ENCODE measurements at regions not wholly inside any gene's neighbourhood (a gene's known extent, or its start where the extent isn't known, plus 50 kb on each side); places are given as distances from the start of the nearest gene placed in this dataset.
A peak's percentile ranks its signal among the peaks of the same experiment; 100 is the strongest.
"Not testable (repeated sequence)": the region's sequence is repeated elsewhere in the genome, so short reads cannot be mapped to it uniquely, and the experiment has no call there.

DNA sequence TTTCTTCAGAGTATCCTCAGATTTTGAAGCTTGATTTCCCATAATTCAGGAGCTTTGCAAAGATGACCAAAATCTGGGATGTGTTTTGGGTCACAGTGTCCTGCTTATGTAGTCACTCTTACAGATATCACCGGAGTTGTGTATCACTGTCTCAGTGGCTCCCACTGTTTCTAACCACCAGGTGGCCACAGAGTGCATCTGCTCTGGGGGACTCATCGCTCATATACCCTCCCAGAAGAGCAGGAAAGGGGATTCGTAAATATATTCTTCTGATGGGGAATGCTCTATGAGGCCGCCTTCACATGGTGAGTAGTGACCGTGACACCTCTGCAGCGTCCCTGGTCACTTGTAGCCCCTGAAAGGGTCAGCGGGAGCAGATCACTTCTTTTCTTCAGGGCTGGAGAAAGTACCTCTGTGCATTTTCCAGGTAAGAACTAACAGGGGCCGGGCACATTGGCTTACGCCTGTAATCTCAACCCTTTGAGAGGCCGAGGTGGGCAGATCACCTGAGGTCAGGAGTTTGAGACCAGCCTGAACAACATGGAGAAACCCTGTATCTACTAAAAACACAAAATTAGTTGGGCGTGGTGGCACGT is 249.4 kb upstream of the NOTCH2NLA start:
- H3K4me3 Mint-ChIP-seq; H3K27me3 Mint-ChIP-seq (ENCODE audit: low read depth, poor library complexity); H3K9me3 Mint-ChIP-seq; H3K27ac Mint-ChIP-seq; H3K36me3 Mint-ChIP-seq (ENCODE audit: low read depth): not testable (repeated sequence)
- peak; percentile 36 for DNase-seq
- H3K4me1 Mint-ChIP-seq: peaks cover 18% of the 10 kb centered on the region
- TF ChIP-seq CTCF (IDR thresholded peaks at IDR 0.05): peak; percentile 67

- H3K4me1 Mint-ChIP-seq: peaks cover 27% of the 10 kb centered on the region
- H3K27me3 Mint-ChIP-seq (ENCODE audit: low read depth, poor library complexity); H3K4me3 Mint-ChIP-seq; DNase-seq; H3K36me3 Mint-ChIP-seq (ENCODE audit: low read depth); H3K9me3 Mint-ChIP-seq; H3K27ac Mint-ChIP-seq: not testable (repeated sequence)
Observed at GRCh38 chr1:146475086-146475485, 246.3 kb upstream of the NOTCH2NLA start.

DNA sequence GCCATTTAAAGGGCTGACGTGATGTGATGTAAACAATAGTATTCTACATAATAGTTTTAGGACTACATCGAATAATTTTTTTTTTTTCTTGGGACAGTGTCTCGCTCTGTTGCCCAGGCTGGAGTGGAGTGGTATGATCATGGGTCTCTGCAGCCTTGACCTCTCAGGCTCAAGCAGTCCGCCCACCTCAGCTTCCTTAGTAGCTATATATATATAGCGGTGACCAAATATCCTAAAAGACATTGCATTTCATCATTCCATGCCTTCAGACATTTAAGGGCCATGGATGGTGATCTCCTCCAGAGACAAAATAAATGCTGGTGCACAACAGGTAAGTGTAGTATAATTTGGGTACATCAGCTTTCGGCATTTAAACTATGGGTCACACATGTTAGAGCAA is 245.4 kb upstream of the NOTCH2NLA start:
- H3K36me3 Mint-ChIP-seq (ENCODE audit: low read depth); H3K27ac Mint-ChIP-seq; H3K4me3 Mint-ChIP-seq; H3K9me3 Mint-ChIP-seq; H3K27me3 Mint-ChIP-seq (ENCODE audit: low read depth, poor library complexity); DNase-seq: not testable (repeated sequence)
- H3K4me1 Mint-ChIP-seq: peaks cover 27% of the 10 kb centered on the region

- not testable (repeated sequence) for H3K9me3 Mint-ChIP-seq; H3K36me3 Mint-ChIP-seq (ENCODE audit: low read depth); H3K27me3 Mint-ChIP-seq (ENCODE audit: low read depth, poor library complexity)
- H3K4me3 Mint-ChIP-seq: peak overlapping the region; percentile 84
- peaks cover 22% of the 10 kb centered on the region for H3K4me1 Mint-ChIP-seq
- H3K27ac Mint-ChIP-seq: peak overlapping the region; percentile 54
- DNase-seq: peak; percentile 88
Observed at GRCh38 chr1:146472192-146472861, 243.5 kb upstream of the NOTCH2NLA start.

DNA sequence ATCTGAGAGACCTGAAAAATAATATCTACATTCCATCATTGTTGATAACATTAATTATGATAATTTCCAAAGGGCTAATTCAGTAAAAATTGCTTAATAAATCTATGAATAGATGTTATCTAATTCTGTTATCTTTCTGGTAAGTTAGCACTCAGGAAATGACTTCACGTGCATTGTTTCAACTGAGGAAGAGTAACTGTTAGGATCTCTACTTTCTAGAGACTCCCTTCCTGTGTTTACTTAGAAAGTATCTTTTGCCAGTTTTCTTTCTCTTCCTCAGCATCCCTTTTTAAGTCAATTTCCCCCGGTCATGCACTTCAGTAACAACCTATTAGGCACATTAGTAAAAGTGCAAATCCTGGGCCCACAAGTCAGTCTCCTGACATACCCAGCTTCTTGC is 231.1 kb upstream of the NOTCH2NLA start:
- not testable (repeated sequence) for H3K4me3 Mint-ChIP-seq; H3K9me3 Mint-ChIP-seq; H3K36me3 Mint-ChIP-seq (ENCODE audit: low read depth); H3K27me3 Mint-ChIP-seq (ENCODE audit: low read depth, poor library complexity); DNase-seq; H3K4me1 Mint-ChIP-seq; H3K27ac Mint-ChIP-seq

DNA sequence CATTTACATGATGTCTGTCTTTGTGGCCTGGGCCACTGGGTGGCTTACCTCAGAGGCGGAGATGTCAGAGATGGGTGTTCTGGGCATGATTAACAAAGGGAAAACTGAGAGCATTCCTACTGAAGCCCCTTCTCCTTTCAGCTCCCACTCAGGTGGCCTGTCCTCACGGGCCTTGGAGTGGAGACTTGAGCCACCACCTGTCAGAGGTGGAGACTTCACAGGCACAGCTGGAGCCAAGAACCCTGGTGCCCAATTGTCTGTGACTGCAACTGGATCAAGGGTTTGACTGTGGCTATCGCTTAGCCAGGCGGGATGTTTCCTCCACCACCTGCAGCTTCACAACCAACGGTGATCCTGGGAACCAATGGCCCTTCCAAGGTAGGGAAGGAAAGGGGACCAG is 230.5 kb upstream of the NOTCH2NLA start:
- not testable (repeated sequence) for H3K27ac Mint-ChIP-seq; H3K4me1 Mint-ChIP-seq; H3K9me3 Mint-ChIP-seq; H3K27me3 Mint-ChIP-seq (ENCODE audit: low read depth, poor library complexity); H3K36me3 Mint-ChIP-seq (ENCODE audit: low read depth); DNase-seq; H3K4me3 Mint-ChIP-seq

DNA sequence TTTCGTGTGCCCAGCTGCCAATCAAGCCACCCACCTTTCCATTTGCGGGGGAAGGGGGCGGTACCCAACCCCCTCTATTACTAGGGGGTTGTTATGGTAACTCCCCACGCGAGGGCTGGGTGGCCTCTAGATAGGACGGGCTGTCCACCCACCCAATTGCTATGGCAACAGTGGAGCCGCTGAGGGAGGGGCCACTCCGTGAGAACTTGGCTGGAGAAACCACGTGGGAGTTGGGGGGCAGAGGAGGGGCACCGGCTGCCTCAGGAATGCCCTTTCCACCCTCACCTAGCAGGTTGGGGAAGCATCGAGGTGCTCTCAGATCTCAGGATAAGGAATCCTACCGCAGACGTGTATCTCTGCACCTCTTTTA is 220.0 kb upstream of the NOTCH2NLA start:
- H3K4me1 Mint-ChIP-seq; H3K36me3 Mint-ChIP-seq (ENCODE audit: low read depth); H3K27me3 Mint-ChIP-seq (ENCODE audit: low read depth, poor library complexity); H3K4me3 Mint-ChIP-seq; H3K27ac Mint-ChIP-seq; H3K9me3 Mint-ChIP-seq; DNase-seq: not testable (repeated sequence)

- peak; percentile 29 for TF ChIP-seq CTCF (IDR thresholded peaks at IDR 0.05)
- H3K27me3 Mint-ChIP-seq (ENCODE audit: low read depth, poor library complexity); H3K9me3 Mint-ChIP-seq; H3K4me1 Mint-ChIP-seq; H3K4me3 Mint-ChIP-seq; H3K27ac Mint-ChIP-seq; H3K36me3 Mint-ChIP-seq (ENCODE audit: low read depth): not testable (repeated sequence)
- peak; percentile 54 for DNase-seq
Observed at GRCh38 chr1:146448212-146448876, 219.5 kb upstream of the NOTCH2NLA start.

DNA sequence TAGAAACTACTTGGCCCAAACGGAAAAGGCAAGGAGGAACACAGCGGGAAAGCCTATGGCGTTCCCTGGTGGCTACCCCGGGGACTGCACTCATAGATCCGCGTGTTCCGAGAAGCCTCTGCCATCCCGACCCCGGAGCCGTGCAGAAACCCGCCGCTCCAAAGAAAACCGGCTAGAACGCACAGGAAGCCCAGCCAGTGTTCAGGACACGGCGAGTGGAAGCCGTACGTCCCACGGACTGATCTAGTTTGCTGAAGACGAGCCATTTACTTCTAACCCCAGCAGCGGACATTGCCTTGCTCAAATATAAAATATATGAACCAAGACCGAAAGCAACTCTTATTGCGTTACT is 215.0 kb upstream of the NOTCH2NLA start:
- DNase-seq; H3K27ac Mint-ChIP-seq; H3K9me3 Mint-ChIP-seq; H3K4me3 Mint-ChIP-seq; H3K4me1 Mint-ChIP-seq; H3K27me3 Mint-ChIP-seq (ENCODE audit: low read depth, poor library complexity); H3K36me3 Mint-ChIP-seq (ENCODE audit: low read depth): not testable (repeated sequence)

- not testable (repeated sequence) for H3K36me3 Mint-ChIP-seq (ENCODE audit: low read depth); H3K27me3 Mint-ChIP-seq (ENCODE audit: low read depth, poor library complexity); H3K4me3 Mint-ChIP-seq; H3K4me1 Mint-ChIP-seq; H3K9me3 Mint-ChIP-seq; DNase-seq; H3K27ac Mint-ChIP-seq
Observed at GRCh38 chr1:146443088-146443870, 214.5 kb upstream of the NOTCH2NLA start.

GRCh38 chr1:146438543-146438942 is 209.7 kb upstream of the NOTCH2NLA start:
- not testable (repeated sequence) for H3K36me3 Mint-ChIP-seq (ENCODE audit: low read depth); H3K27me3 Mint-ChIP-seq (ENCODE audit: low read depth, poor library complexity); H3K27ac Mint-ChIP-seq; DNase-seq; H3K4me3 Mint-ChIP-seq; H3K4me1 Mint-ChIP-seq; H3K9me3 Mint-ChIP-seq

GRCh38 chr1:146416642-146417041 is 187.8 kb upstream of the NOTCH2NLA start:
- not testable (repeated sequence) for H3K27ac Mint-ChIP-seq; H3K27me3 Mint-ChIP-seq (ENCODE audit: low read depth, poor library complexity); H3K36me3 Mint-ChIP-seq (ENCODE audit: low read depth); H3K4me3 Mint-ChIP-seq; DNase-seq; H3K4me1 Mint-ChIP-seq; H3K9me3 Mint-ChIP-seq

Data from nephron progenitor cell (in vitro differentiated cells).